HG03045 (cell line): ENCODE measurements at regions not wholly inside any gene's neighbourhood (a gene's known extent, or its start where the extent isn't known, plus 50 kb on each side); places are given as distances from the start of the nearest gene placed in this dataset.

Source experiments
- ATAC-seq: cut with Tn5 transposase; IDR thresholded peaks from one replicate; pipeline ENCODE4 v1.9.1; 2021; ENCODE audit warnings: mild to moderate bottlenecking, moderate library complexity; ENCODE audit not compliant: unreplicated experiment

DNA sequence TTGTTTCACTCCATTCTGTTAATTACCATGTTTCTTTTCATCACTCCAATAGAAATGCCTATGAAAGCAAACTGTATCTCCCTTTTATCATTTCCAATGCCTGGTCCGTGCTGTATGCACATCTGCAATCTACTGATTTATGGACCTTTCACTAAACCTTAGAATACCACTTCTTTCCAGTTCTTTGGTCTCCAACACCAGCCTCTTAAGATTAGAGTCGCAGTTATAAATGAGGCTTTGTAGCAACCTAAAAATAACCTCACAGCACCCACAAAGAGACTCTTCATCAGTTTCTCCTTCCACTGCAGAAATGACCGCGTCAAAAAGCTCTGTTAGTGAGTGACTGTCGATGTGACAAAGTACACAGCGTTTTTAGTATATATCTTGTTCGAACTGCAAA is 282.6 kb downstream of the ADGRA3 start:
- no peak for ATAC-seq

DNA sequence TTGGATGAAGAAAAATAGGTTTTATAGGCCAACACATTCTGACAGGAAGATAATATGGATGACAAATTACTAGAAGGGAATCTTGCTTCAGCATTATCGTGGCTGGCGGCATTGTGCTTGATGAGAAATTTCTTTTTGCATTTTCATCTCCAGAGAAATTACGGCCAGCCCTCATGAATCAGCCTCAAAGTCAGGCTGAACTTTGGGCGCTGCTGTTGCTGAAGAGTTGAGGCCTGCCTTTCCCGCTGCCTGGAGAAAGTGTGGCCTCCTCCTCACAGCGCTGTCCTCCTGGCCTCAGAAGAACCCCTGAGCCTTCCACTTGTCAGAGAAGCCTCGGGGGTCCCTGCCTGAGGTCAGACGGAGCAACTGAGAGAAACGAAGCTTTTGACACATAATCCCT is 272.4 kb upstream of the KCNIP4 start:
- no peak for ATAC-seq

DNA sequence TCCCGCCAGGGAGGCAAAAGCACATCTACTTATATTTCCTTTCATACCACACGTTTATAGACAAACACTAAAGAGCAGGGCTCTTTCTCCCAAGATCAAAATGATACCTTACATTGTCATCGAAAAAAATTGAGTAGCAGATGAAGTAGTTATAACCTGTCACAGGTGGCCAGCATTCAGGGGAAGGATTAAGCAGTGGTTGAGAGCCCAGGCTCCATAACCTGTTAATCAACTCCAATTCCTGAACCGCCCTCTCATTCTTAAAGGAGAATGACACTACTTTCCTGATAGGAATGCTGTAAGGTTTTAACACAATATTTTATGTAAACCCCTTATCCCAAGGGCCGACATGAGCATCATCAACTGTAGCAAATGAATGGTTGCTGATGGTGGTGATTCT is 268.9 kb upstream of the KCNIP4 start:
- ATAC-seq, result no peak

DNA sequence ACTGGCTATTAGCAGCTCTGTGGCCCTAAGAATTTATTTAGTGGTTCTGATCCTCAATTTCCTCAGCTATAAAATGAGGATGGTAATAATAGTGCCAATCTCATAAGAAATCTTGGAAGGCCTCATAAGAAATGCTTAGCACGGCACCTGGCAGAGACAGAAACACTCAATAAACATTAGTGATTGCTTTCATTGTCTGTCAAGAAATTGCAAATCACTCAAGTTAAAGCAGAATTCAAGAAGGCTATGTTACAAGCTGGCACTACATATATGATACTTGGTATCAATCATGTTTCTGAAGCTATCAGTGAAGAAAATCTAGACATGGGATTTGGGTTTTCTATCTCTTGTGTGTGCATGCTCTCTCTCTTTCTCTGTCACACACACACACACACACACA is 267.7 kb upstream of the KCNIP4 start:
- ATAC-seq, result no peak

DNA sequence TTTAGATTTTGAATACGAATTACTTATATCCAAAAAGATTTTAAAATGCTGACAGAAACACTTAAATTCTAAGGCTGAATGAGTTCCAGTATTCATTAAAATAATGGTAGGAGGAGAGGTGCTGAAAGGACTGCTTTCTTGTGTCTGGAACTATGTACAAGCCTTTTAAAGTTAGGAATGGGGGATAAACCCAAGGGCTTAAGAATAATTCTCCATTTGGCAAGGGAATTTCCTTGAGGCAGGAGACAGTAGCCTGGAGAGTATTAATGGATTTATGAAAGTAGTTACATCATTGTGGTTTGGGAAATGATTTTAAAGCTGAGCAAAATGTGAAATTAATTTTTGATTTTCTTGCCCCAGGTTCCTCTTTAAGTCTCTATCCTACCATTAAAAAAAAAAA is 266.5 kb upstream of the KCNIP4 start:
- ATAC-seq, result no peak

- ATAC-seq, result no peak
These were observed 255.1 kb upstream of the KCNIP4 start for GRCh38 chr4:22203711-22204011.

- no peak for ATAC-seq
These were observed 254.6 kb upstream of the KCNIP4 start for GRCh38 chr4:22202975-22203710.

DNA sequence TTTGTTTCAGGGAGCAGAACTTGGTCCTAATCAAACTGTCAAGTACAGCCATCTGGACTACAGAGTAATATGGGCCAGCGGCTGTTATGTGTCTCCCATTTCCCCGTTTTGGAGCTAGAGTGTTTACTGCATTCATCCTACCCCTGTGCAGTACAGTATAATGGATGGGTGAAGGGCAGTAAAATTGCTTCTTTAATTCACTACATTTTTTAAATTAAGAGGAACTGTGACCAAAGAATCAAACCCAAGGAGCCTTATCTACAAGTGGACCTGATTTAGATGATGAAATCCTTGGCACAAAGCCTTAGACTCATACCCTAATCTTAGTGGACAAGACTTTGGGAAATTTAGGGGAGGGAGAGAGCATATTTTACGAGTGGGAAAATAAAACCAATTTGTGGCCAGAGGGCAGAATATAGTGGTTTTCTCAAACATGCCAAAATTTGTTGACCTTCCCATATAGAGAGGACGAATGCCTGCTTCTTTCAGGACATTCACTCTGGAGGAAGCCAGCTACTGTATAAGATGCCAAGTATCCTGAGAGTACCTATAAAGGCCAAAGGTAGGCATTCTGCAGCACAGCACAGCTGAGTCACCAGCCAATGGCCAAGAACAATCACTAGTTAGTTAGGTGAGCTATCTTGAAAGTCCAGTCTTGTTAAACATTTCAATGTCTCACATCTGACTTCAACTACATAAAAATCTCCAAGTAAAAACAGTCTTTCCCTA is 253.8 kb upstream of the KCNIP4 start:
- ATAC-seq, result no peak

GRCh38 chr4:22201256-22201655 is 252.7 kb upstream of the KCNIP4 start:
- no peak for ATAC-seq

DNA sequence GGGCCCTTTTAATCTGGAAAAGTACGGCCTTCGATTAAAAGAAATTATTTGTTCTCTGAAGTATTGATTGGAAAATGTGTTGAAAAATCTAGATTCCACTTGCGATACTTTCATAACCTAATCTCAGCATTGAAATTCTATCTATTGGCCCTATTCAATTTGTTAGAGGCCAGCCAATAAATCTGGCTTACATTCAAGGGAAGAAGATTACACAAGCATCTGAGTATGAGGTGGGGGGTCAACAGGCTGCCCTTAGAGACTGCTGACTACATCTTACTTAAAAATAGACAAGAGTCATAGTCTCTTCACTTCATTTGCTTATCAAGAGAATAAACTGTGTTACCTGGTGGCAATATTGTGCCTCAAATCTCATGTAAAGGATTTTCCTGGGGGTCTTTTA is 248.0 kb upstream of the KCNIP4 start:
- ATAC-seq, result no peak

GRCh38 chr4:22192084-22192511 is 243.5 kb upstream of the KCNIP4 start:
- no peak for ATAC-seq

GRCh38 chr4:22191565-22191964 is 243.0 kb upstream of the KCNIP4 start:
- no peak for ATAC-seq

DNA sequence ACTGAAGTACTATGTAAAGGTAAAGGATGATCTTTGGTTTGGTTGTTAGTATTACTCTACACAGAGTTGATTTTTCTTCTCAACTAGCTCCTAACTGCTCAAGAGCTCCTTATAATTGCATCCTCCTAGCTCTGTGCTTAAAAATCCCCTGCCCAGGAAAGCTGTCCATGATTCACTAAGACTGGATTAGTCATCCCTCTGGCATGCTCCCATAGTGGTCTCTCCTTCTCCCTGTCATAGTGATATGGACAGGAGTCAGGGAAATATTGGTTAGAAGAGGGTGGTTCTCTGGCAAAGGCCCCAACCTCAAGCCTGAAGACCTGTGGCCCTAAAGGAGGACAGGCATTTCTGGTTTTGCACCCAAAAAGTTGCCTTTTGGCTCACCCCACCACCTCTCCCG is 242.3 kb upstream of the KCNIP4 start:
- ATAC-seq, result no peak

DNA sequence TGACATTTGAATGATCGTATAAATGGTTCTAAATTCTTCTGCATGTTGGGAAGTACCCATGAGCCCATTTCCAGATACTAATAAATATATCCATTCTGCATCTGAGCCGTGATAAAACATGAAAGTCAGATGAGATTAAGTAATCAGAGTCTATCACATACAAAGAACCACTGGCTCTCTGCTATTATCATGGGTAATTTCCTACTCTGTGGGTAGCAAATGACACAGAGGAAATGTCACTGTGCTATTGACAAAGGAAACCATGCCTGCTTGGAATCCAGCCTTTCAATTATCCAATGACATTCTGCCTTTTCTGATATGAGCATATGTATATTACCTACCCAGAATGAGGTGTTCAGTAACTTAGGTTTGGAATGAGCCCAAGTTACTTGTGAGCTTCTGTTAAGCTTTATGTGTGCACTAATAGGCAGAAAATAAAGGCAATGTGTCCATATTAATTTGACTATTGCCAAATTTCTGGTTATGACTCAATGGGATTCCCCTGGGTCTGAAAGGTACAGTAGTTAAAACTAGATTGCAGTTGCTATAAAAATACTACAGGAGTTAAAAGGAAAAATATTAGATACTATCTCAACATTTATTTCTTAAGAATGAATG is 238.7 kb upstream of the KCNIP4 start:
- no peak for ATAC-seq

- ATAC-seq, result no peak
These were observed 233.2 kb upstream of the KCNIP4 start for GRCh38 chr4:22181736-22182135.

DNA sequence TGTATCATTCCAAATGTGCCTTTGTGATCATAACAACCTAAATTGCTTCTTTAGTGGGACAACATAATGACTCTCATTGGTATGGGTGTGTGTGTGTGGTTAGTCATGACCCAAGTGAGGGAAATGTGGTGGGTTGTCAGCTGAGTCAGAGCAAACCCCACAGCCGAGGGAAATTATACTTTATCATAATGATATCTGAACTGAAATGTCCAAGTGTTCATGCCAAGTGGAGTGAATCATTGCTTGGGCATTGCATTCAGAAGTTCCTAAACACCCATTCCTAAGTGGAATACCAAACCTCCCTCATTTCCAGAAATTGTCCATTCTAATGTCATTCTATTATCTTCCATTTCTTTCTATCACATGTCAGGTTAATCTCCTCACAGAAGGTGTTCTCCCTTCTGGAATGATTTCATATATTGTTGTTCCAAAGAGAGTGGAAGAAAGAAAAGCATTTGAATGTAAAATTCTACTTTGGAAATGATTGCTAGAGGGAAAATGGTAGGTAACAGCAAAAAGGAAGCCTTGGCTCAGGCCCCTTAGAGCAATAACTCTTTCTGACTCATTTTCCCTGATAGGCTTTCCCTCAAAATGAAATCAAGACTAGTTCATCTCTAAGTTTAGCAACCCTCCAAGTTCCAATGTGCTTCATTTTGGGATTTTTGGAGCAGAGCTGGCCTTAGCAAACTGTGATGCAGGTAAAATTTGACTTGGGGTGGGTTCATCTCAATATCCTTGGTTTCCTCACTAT is 230.7 kb upstream of the KCNIP4 start:
- no peak for ATAC-seq

GRCh38 chr4:22174640-22175039 is 226.1 kb upstream of the KCNIP4 start:
- no peak for ATAC-seq

DNA sequence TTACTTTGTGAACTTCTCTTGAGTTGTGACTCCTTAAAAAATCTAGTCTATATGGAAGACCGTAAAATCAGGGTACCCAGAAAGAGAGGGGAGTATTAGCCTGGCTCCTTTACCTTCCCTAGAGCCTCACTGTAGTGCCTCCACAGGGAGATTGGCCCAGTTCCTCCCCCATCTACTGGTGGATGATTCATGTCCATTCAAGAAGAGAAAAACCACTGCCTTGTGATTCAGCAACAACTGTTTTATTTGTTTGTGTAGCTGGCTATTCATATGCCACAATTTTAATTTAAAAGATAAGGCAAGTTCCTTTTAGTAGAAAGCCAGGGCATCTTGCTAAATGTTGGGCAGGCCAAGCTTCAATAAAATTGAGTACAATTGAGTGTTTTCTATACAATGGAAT is 221.8 kb upstream of the KCNIP4 start:
- ATAC-seq, result no peak

GRCh38 chr4:22167201-22167600 is 218.6 kb upstream of the KCNIP4 start:
- ATAC-seq, result no peak

DNA sequence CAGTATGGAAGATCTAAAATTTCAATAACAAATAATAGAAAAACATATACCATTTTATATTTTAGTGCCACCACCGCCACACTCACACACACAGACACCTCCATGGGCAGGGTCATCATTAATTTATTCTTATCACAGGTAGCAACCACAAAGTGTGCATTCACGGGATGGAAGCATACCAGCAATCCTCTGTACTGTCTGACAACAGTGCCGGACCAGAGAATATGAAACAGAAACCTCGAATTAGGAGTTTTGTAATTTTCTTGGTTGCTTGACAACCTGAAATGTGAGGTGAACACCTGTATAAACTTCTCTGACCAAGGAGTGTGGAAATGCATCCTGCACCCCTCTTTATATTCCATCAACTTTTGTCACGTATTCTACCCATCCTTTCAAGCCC is 213.9 kb upstream of the KCNIP4 start:
- ATAC-seq, result no peak

DNA sequence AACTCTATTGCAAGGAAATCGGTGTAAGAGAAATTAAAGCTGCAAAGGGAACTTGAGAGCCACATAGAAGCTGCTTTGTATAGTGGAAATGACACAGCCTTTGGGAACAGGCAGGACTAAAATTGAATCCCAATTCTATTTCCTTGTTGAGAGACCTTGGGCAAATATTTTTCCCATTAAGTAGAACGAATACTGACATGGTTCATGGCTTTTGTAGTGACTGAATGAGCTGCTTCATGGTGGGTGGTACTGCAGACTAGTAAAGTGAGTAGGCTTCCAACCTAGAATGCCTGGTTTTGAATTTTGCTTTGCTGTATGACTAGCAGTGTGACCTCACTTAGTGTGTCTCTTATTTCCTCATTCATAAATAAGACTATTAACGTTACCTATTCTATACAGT is 182.2 kb upstream of the KCNIP4 start:
- ATAC-seq, result no peak
